ENCODE measurements at regions not wholly inside any gene's neighbourhood (a gene's known extent, or its start where the extent isn't known, plus 50 kb on each side); places are given as distances from the start of the nearest gene placed in this dataset.

GRCh38 chr5:72035831-72036230, 71.4 kb upstream of the MAP1B start:
- 0 to 80% (median 61%) methylated on average over 1 to 3 of the region's 3 CpGs for WGBS, 10 experiments
- no peak overlapping the region for H3K4me3 ChIP-seq

DNA sequence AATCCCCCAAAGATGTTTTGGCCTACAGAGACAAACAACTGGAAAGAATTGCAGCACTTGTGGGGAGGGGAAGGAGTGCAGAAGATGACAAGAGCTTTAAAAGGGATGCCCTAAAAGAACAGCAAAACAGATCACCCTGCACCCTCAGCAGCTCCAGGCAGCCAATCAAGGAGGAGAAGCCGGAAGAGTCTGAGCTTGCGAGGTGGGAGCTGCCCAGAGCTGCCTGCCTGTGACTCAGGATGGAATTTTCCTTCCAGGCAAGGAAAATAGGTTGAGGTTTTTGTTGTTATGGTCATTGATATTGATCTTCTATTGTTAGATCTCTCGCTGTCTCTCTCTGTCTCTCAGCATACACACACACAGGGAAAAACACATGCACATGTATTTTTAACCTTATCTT, 70.3 kb upstream of the MAP1B start:
- 0 to 92% (median 32%) methylated on average over 1 to 3 of the region's 3 CpGs; no CpG with 5 or more reads in 4 of the 10 experiments for WGBS, 10 experiments
- Histone ChIP-seq H3K27ac (peak overlapping the region in 1 of 2 donors; percentile 62), H3K4me1 (replicated peaks in 1 of 2) (peaks cover 54 to 66% of the 10 kb centered on the region in 2 donors), H3K4me3 (no peak overlapping the region)
- in situ Hi-C loops (cut with MboI; ENCODE audit: low pct_unique_long_range_greater_than_20kb in 2 of 9, low sequenced_read_pairs in 9 of 9, unreplicated experiment in 9 of 9) = no loop called here
- ATAC-seq (replicated peaks in 6 of 8) = peak; percentile 18 to 90 (median 50)

More at GRCh38 chr5:72035831-72036230, 71.4 kb upstream of the MAP1B start:
- H3K27ac ChIP-seq = no peak overlapping the region
- in situ Hi-C loops (cut with MboI; ENCODE audit: low pct_unique_long_range_greater_than_20kb in 2 of 9, low sequenced_read_pairs in 9 of 9, unreplicated experiment in 9 of 9) = no loop called here
- ATAC-seq (replicated peaks in 6 of 8) = no peak
- peaks cover 57 to 69% of the 10 kb centered on the region in 2 donors for H3K4me1 ChIP-seq (replicated peaks in 1 of 2)

- no peak overlapping the region for H3K27ac ChIP-seq
- H3K4me1 ChIP-seq (replicated peaks in 1 of 2) = peaks cover 21 to 33% of the 10 kb centered on the region in 2 donors
- in situ Hi-C loops (cut with MboI; ENCODE audit: low pct_unique_long_range_greater_than_20kb in 2 of 9, low sequenced_read_pairs in 9 of 9, unreplicated experiment in 9 of 9) = no loop called here
- H3K4me3 ChIP-seq = no peak overlapping the region
- ATAC-seq (replicated peaks in 6 of 8) = peak in 4 of 8 experiments; percentile 24 to 40 (median 30)
These were observed 66.8 kb upstream of the MAP1B start for GRCh38 chr5:72040513-72040912.

DNA sequence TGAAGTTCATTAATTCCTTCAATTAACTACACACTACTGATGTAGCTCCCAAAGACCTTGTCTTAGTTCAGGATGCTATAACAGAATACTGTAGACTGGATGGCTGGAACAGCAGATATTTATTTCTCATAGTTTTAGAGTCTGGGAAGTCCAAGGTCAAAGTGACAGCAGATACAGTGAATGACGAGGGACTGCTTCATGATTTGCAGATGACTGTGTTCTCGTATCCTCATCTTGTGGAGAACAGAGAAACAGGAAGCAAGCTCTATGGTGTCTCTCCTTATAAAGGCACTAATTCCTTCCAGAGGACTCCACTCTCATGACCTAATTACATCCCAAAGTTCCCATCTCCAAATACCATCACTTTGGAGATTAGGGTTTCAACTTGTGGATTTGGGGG, 65.6 kb upstream of the MAP1B start:
- peaks cover 15 to 21% of the 10 kb centered on the region in 2 donors for H3K4me1 ChIP-seq (replicated peaks in 1 of 2)
- H3K27ac ChIP-seq = no peak overlapping the region
- ATAC-seq (replicated peaks in 6 of 8) = no peak
- no peak overlapping the region for H3K4me3 ChIP-seq
- in situ Hi-C loops (cut with MboI; ENCODE audit: low pct_unique_long_range_greater_than_20kb in 2 of 9, low sequenced_read_pairs in 9 of 9, unreplicated experiment in 9 of 9) = no loop called here
- 69 to 90% (median 80%) methylated on average over 1 to 2 of the region's 2 CpGs; no CpG with 5 or more reads in 4 of the 10 experiments for WGBS, 10 experiments

GRCh38 chr5:72042097-72042496, 65.2 kb upstream of the MAP1B start:
- 0 to 100% (median 63%) methylated on average over 1 of the region's 1 CpG; no CpG with 5 or more reads in 2 of the 10 experiments for WGBS, 10 experiments
- in situ Hi-C loops (cut with MboI; ENCODE audit: low pct_unique_long_range_greater_than_20kb in 2 of 9, low sequenced_read_pairs in 9 of 9, unreplicated experiment in 9 of 9) = no loop called here
- no peak for ATAC-seq (replicated peaks in 6 of 8)
- H3K27ac ChIP-seq = no peak overlapping the region
- no peak overlapping the region for H3K4me3 ChIP-seq
- H3K4me1 ChIP-seq (replicated peaks in 1 of 2) = peaks cover 10 to 17% of the 10 kb centered on the region in 2 donors

DNA sequence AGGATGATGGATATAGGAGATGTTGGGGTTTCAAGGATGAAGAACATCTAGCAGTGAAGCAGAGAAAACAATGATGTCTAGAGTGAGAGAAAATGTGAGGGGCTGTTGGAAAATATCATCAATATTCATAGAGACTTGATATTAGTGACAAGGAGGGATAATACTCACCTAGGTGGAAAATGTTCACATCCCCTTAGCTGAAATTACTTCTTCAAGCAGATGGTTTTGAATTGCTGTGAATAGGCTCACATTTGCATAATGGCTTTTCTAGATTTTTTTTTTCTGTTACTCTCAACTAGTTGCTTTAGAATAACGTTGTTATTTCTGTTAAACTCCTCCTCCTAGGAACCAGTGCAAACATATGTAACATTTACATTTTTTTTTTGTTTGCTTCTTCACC, 61.6 kb upstream of the MAP1B start:
- 0 to 44% (median 12%) methylated on average over 1 of the region's 1 CpG for WGBS, 10 experiments
- ATAC-seq (replicated peaks in 6 of 8) = peak in 3 of 8 experiments; percentile 18 to 47 (median 28)
- H3K4me3 ChIP-seq = no peak overlapping the region
- H3K4me1 ChIP-seq (replicated peaks in 1 of 2) = peaks cover 2 to 6% of the 10 kb centered on the region in 2 donors
- no peak overlapping the region for H3K27ac ChIP-seq
- in situ Hi-C loops (cut with MboI; ENCODE audit: low pct_unique_long_range_greater_than_20kb in 2 of 9, low sequenced_read_pairs in 9 of 9, unreplicated experiment in 9 of 9) = no loop called here

GRCh38 chr5:72046106-72046505, 61.2 kb upstream of the MAP1B start:
- H3K4me3 ChIP-seq = no peak overlapping the region
- WGBS, 10 experiments = 13 to 100% (median 71%) methylated on average over 1 of the region's 1 CpG; no CpG with 5 or more reads in 3 of the 10 experiments
- in situ Hi-C loops (cut with MboI; ENCODE audit: low pct_unique_long_range_greater_than_20kb in 2 of 9, low sequenced_read_pairs in 9 of 9, unreplicated experiment in 9 of 9) = no loop called here
- no peak overlapping the region for H3K27ac ChIP-seq
- peaks cover 0 to 6% of the 10 kb centered on the region in 2 donors for H3K4me1 ChIP-seq (replicated peaks in 1 of 2)
- ATAC-seq (replicated peaks in 6 of 8) = no peak

DNA sequence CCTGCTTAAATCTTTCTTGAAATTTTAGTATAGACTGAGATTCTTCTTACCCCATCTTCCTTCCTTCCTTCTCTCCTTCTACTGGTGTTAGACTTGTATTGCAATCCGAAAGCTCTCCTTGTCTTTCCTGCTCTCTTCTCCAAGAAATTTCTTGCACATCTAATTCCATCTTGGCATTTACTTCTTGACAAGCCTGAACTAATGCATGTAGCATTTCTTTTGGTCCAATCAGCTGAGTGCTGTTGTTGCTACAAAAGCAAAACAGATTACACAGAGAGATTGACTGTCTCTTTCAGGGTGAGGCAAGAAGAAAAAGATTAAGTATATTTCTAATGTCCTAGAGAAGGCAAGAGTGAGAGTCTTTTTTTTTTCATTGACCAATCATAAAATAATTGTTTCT, 51.6 kb upstream of the MAP1B start:
- ATAC-seq (replicated peaks in 6 of 8) = no peak
- in situ Hi-C loops (cut with MboI; ENCODE audit: low pct_unique_long_range_greater_than_20kb in 2 of 9, low sequenced_read_pairs in 9 of 9, unreplicated experiment in 9 of 9) = no loop called here
- WGBS, 10 experiments = 14 to 100% (median 82%) methylated on average over 1 of the region's 1 CpG; no CpG with 5 or more reads in 4 of the 10 experiments
- Histone ChIP-seq H3K4me1 (replicated peaks in 1 of 2) (no peaks in the 10 kb centered on the region), H3K27ac (no peak overlapping the region), H3K4me3 (no peak overlapping the region)
